ENCODE measurements at regions not wholly inside any gene's neighbourhood (a gene's known extent, or its start where the extent isn't known, plus 50 kb on each side); places are given as distances from the start of the nearest gene placed in this dataset.

GRCh38 chr13:64371045-64371444, 2859.1 kb downstream of the PCDH9 start:
- Histone ChIP-seq H3K4me1 (ENCODE audit: control insufficient read depth, insufficient read depth, low read length, poor library complexity, severe bottlenecking) (no peaks in the 10 kb centered on the region), H3K36me3 (ENCODE audit: control insufficient read depth, insufficient read depth, low read length) (no peaks in the 10 kb centered on the region), H3K4me3 (ENCODE audit: insufficient read depth, low read depth, low read length, poor library complexity, severe bottlenecking) (no peak overlapping the region), H3K27ac (ENCODE audit: insufficient read depth, low read length, poor library complexity, severe bottlenecking) (no peak overlapping the region), H3K9me3 (ENCODE audit: control insufficient read depth, low read length) (no peaks in the 10 kb centered on the region), H3K27me3 (replicated peaks; ENCODE audit: control insufficient read depth, insufficient read depth, low read length, poor library complexity, severe bottlenecking) (no peaks in the 10 kb centered on the region)
- DNase-seq = no peak

- Histone ChIP-seq H3K27me3 (replicated peaks; ENCODE audit: control insufficient read depth, insufficient read depth, low read length, poor library complexity, severe bottlenecking) (no peaks in the 10 kb centered on the region), H3K27ac (ENCODE audit: insufficient read depth, low read length, poor library complexity, severe bottlenecking) (no peak overlapping the region), H3K4me1 (ENCODE audit: control insufficient read depth, insufficient read depth, low read length, poor library complexity, severe bottlenecking) (no peaks in the 10 kb centered on the region), H3K36me3 (ENCODE audit: control insufficient read depth, insufficient read depth, low read length) (no peaks in the 10 kb centered on the region), H3K9me3 (ENCODE audit: control insufficient read depth, low read length) (no peaks in the 10 kb centered on the region), H3K4me3 (ENCODE audit: insufficient read depth, low read depth, low read length, poor library complexity, severe bottlenecking) (no peak overlapping the region)
- no peak for DNase-seq
Measured at GRCh38 chr13:64369121-64369520, 2861.0 kb downstream of the PCDH9 start.

GRCh38 chr13:64362564-64362963, 2867.6 kb downstream of the PCDH9 start:
- H3K4me1 ChIP-seq (ENCODE audit: control insufficient read depth, insufficient read depth, low read length, poor library complexity, severe bottlenecking) = no peaks in the 10 kb centered on the region
- no peak overlapping the region for H3K4me3 ChIP-seq (ENCODE audit: insufficient read depth, low read depth, low read length, poor library complexity, severe bottlenecking)
- H3K27ac ChIP-seq (ENCODE audit: insufficient read depth, low read length, poor library complexity, severe bottlenecking) = no peak overlapping the region
- no peaks in the 10 kb centered on the region for H3K9me3 ChIP-seq (ENCODE audit: control insufficient read depth, low read length)
- no peak for DNase-seq
- no peaks in the 10 kb centered on the region for H3K36me3 ChIP-seq (ENCODE audit: control insufficient read depth, insufficient read depth, low read length)
- H3K27me3 ChIP-seq (replicated peaks; ENCODE audit: control insufficient read depth, insufficient read depth, low read length, poor library complexity, severe bottlenecking) = no peaks in the 10 kb centered on the region

GRCh38 chr13:64347664-64348063, 2882.5 kb downstream of the PCDH9 start:
- DNase-seq = no peak
- Histone ChIP-seq H3K27me3 (replicated peaks; ENCODE audit: control insufficient read depth, insufficient read depth, low read length, poor library complexity, severe bottlenecking) (no peaks in the 10 kb centered on the region), H3K36me3 (ENCODE audit: control insufficient read depth, insufficient read depth, low read length) (no peaks in the 10 kb centered on the region), H3K9me3 (ENCODE audit: control insufficient read depth, low read length) (no peaks in the 10 kb centered on the region), H3K27ac (ENCODE audit: insufficient read depth, low read length, poor library complexity, severe bottlenecking) (no peak overlapping the region), H3K4me1 (ENCODE audit: control insufficient read depth, insufficient read depth, low read length, poor library complexity, severe bottlenecking) (no peaks in the 10 kb centered on the region), H3K4me3 (ENCODE audit: insufficient read depth, low read depth, low read length, poor library complexity, severe bottlenecking) (no peak overlapping the region)

GRCh38 chr13:64339373-64340063, 2890.6 kb downstream of the PCDH9 start:
- Histone ChIP-seq H3K27me3 (replicated peaks; ENCODE audit: control insufficient read depth, insufficient read depth, low read length, poor library complexity, severe bottlenecking) (no peaks in the 10 kb centered on the region), H3K36me3 (ENCODE audit: control insufficient read depth, insufficient read depth, low read length) (no peaks in the 10 kb centered on the region), H3K4me3 (ENCODE audit: insufficient read depth, low read depth, low read length, poor library complexity, severe bottlenecking) (no peak overlapping the region), H3K9me3 (ENCODE audit: control insufficient read depth, low read length) (no peaks in the 10 kb centered on the region), H3K4me1 (ENCODE audit: control insufficient read depth, insufficient read depth, low read length, poor library complexity, severe bottlenecking) (no peaks in the 10 kb centered on the region), H3K27ac (ENCODE audit: insufficient read depth, low read length, poor library complexity, severe bottlenecking) (no peak overlapping the region)
- no peak for DNase-seq

- H3K4me3 ChIP-seq (ENCODE audit: insufficient read depth, low read depth, low read length, poor library complexity, severe bottlenecking) = no peak overlapping the region
- DNase-seq = no peak
- no peaks in the 10 kb centered on the region for H3K9me3 ChIP-seq (ENCODE audit: control insufficient read depth, low read length)
- no peaks in the 10 kb centered on the region for H3K36me3 ChIP-seq (ENCODE audit: control insufficient read depth, insufficient read depth, low read length)
- H3K27me3 ChIP-seq (replicated peaks; ENCODE audit: control insufficient read depth, insufficient read depth, low read length, poor library complexity, severe bottlenecking) = no peaks in the 10 kb centered on the region
- H3K4me1 ChIP-seq (ENCODE audit: control insufficient read depth, insufficient read depth, low read length, poor library complexity, severe bottlenecking) = no peaks in the 10 kb centered on the region
- no peak overlapping the region for H3K27ac ChIP-seq (ENCODE audit: insufficient read depth, low read length, poor library complexity, severe bottlenecking)
Measured at GRCh38 chr13:64338671-64339070, 2891.5 kb downstream of the PCDH9 start.

GRCh38 chr13:64333888-64334287, 2896.2 kb downstream of the PCDH9 start:
- no peaks in the 10 kb centered on the region for H3K4me1 ChIP-seq (ENCODE audit: control insufficient read depth, insufficient read depth, low read length, poor library complexity, severe bottlenecking)
- no peak overlapping the region for H3K27ac ChIP-seq (ENCODE audit: insufficient read depth, low read length, poor library complexity, severe bottlenecking)
- H3K36me3 ChIP-seq (ENCODE audit: control insufficient read depth, insufficient read depth, low read length) = no peaks in the 10 kb centered on the region
- DNase-seq = no peak
- no peaks in the 10 kb centered on the region for H3K27me3 ChIP-seq (replicated peaks; ENCODE audit: control insufficient read depth, insufficient read depth, low read length, poor library complexity, severe bottlenecking)
- H3K9me3 ChIP-seq (ENCODE audit: control insufficient read depth, low read length) = no peaks in the 10 kb centered on the region
- no peak overlapping the region for H3K4me3 ChIP-seq (ENCODE audit: insufficient read depth, low read depth, low read length, poor library complexity, severe bottlenecking)

- Histone ChIP-seq H3K4me1 (ENCODE audit: control insufficient read depth, insufficient read depth, low read length, poor library complexity, severe bottlenecking) (no peaks in the 10 kb centered on the region), H3K27ac (ENCODE audit: insufficient read depth, low read length, poor library complexity, severe bottlenecking) (no peak overlapping the region), H3K27me3 (replicated peaks; ENCODE audit: control insufficient read depth, insufficient read depth, low read length, poor library complexity, severe bottlenecking) (no peaks in the 10 kb centered on the region), H3K4me3 (ENCODE audit: insufficient read depth, low read depth, low read length, poor library complexity, severe bottlenecking) (no peak overlapping the region), H3K9me3 (ENCODE audit: control insufficient read depth, low read length) (no peaks in the 10 kb centered on the region), H3K36me3 (ENCODE audit: control insufficient read depth, insufficient read depth, low read length) (no peaks in the 10 kb centered on the region)
- no peak for DNase-seq
Measured at GRCh38 chr13:64332048-64332447, 2898.1 kb downstream of the PCDH9 start.

GRCh38 chr13:64327505-64328194, 2902.5 kb downstream of the PCDH9 start:
- H3K36me3 ChIP-seq (ENCODE audit: control insufficient read depth, insufficient read depth, low read length) = no peaks in the 10 kb centered on the region
- no peak for DNase-seq
- H3K27me3 ChIP-seq (replicated peaks; ENCODE audit: control insufficient read depth, insufficient read depth, low read length, poor library complexity, severe bottlenecking) = no peaks in the 10 kb centered on the region
- H3K27ac ChIP-seq (ENCODE audit: insufficient read depth, low read length, poor library complexity, severe bottlenecking) = no peak overlapping the region
- H3K4me1 ChIP-seq (ENCODE audit: control insufficient read depth, insufficient read depth, low read length, poor library complexity, severe bottlenecking) = no peaks in the 10 kb centered on the region
- no peak overlapping the region for H3K4me3 ChIP-seq (ENCODE audit: insufficient read depth, low read depth, low read length, poor library complexity, severe bottlenecking)
- H3K9me3 ChIP-seq (ENCODE audit: control insufficient read depth, low read length) = no peaks in the 10 kb centered on the region

- no peak overlapping the region for H3K27ac ChIP-seq (ENCODE audit: insufficient read depth, low read length, poor library complexity, severe bottlenecking)
- no peaks in the 10 kb centered on the region for H3K9me3 ChIP-seq (ENCODE audit: control insufficient read depth, low read length)
- no peaks in the 10 kb centered on the region for H3K4me1 ChIP-seq (ENCODE audit: control insufficient read depth, insufficient read depth, low read length, poor library complexity, severe bottlenecking)
- H3K27me3 ChIP-seq (replicated peaks; ENCODE audit: control insufficient read depth, insufficient read depth, low read length, poor library complexity, severe bottlenecking) = no peaks in the 10 kb centered on the region
- H3K4me3 ChIP-seq (ENCODE audit: insufficient read depth, low read depth, low read length, poor library complexity, severe bottlenecking) = no peak overlapping the region
- no peaks in the 10 kb centered on the region for H3K36me3 ChIP-seq (ENCODE audit: control insufficient read depth, insufficient read depth, low read length)
- DNase-seq = no peak
Measured at GRCh38 chr13:64314331-64314730, 2898.7 kb upstream of the PCDH20 start.

Measured in effector memory CD4-positive, alpha-beta T cell (primary cell).